ENCODE measurements at regions not wholly inside any gene's neighbourhood (a gene's known extent, or its start where the extent isn't known, plus 50 kb on each side); places are given as distances from the start of the nearest gene placed in this dataset.

GRCh38 chr12:53862831-53863230 is 75.8 kb upstream of the HOXC13 start:
- ChIA-PET CTCF (interaction anchor here (0.6 to 1.0 kb wide), 2 partner anchors 14 kb away, joined by 3 read pairs; no protein-coding TSS in a partner anchor), POLR2A (ENCODE audit: low non-redundant PET) (no interaction called here)
- DNase-seq (ENCODE audit: low spot score) = peak; percentile 63
- TF ChIP-seq CTCF (conservative IDR thresholded peaks at IDR 0.05; ENCODE audit: low read depth) = no peak
- no peak overlapping the region for H3K27ac ChIP-seq

- POLR2A ChIA-PET (ENCODE audit: low non-redundant PET) = no interaction called here
- no peak for TF ChIP-seq CTCF (conservative IDR thresholded peaks at IDR 0.05; ENCODE audit: low read depth)
These were observed 71.9 kb upstream of the HOXC13 start for GRCh38 chr12:53866727-53867126.

GRCh38 chr12:53867216-53868012 is 71.2 kb upstream of the HOXC13 start:
- H3K27ac ChIP-seq = no peak overlapping the region
- no peak for TF ChIP-seq CTCF (conservative IDR thresholded peaks at IDR 0.05; ENCODE audit: low read depth)
- peak; percentile 75 for DNase-seq (ENCODE audit: low spot score)
- CTCF ChIA-PET = no interaction called here
- POLR2A ChIA-PET (ENCODE audit: low non-redundant PET) = no interaction called here

More at GRCh38 chr12:53866727-53867126, 71.9 kb upstream of the HOXC13 start:
- CTCF ChIA-PET = no interaction called here
- no peak overlapping the region for H3K27ac ChIP-seq
- no peak for DNase-seq (ENCODE audit: low spot score)

GRCh38 chr12:53868511-53868986 is 70.1 kb upstream of the HOXC13 start:
- no peak overlapping the region for H3K27ac ChIP-seq
- POLR2A ChIA-PET (ENCODE audit: low non-redundant PET) = no interaction called here

GRCh38 chr12:53869500-53869899 is 69.1 kb upstream of the HOXC13 start:
- CTCF ChIA-PET = interaction anchor here (0.6 kb wide), 1 partner anchor 27 kb away, joined by 3 read pairs; no protein-coding TSS in a partner anchor
- POLR2A ChIA-PET (ENCODE audit: low non-redundant PET) = no interaction called here
- peak; percentile 47 for DNase-seq (ENCODE audit: low spot score)
- TF ChIP-seq CTCF (conservative IDR thresholded peaks at IDR 0.05; ENCODE audit: low read depth) = no peak
- H3K27ac ChIP-seq = no peak overlapping the region

More at GRCh38 chr12:53868511-53868986, 70.1 kb upstream of the HOXC13 start:
- no peak for DNase-seq (ENCODE audit: low spot score)
- CTCF ChIA-PET = interaction anchor here (0.6 kb wide), 1 partner anchor 570 kb away, joined by 3 read pairs; no protein-coding TSS in a partner anchor
- no peak for TF ChIP-seq CTCF (conservative IDR thresholded peaks at IDR 0.05; ENCODE audit: low read depth)

- H3K27ac ChIP-seq = no peak overlapping the region
- no peak for TF ChIP-seq CTCF (conservative IDR thresholded peaks at IDR 0.05; ENCODE audit: low read depth)
- CTCF ChIA-PET = interaction anchor here (0.6 kb wide), 1 partner anchor 85 kb away, joined by 3 read pairs; no protein-coding TSS in a partner anchor
- no peak for DNase-seq (ENCODE audit: low spot score)
- POLR2A ChIA-PET (ENCODE audit: low non-redundant PET) = no interaction called here
These were observed 68.5 kb upstream of the HOXC13 start for GRCh38 chr12:53870117-53870516.

Data from RWPE1 (cell line).